ENCODE measurements at regions not wholly inside any gene's neighbourhood (a gene's known extent, or its start where the extent isn't known, plus 50 kb on each side); places are given as distances from the start of the nearest gene placed in this dataset.
"Not testable (repeated sequence)": the region's sequence is repeated elsewhere in the genome, so short reads cannot be mapped to it uniquely, and the experiment has no call there.

GRCh38 chr6:4225161-4225872 is 89.9 kb upstream of the ECI2 start:
- DNase-seq (ENCODE audit: insufficient read length, low spot score) (no peak), FAIRE-seq (no peak)
- TF ChIP-seq TAF1 (IDR thresholded peaks at IDR 0.05; ENCODE audit: low read depth, low read length) (no peak), POU2F2 (IDR thresholded peaks at IDR 0.05; ENCODE audit: low read depth, low read length) (no peak), POLR2AphosphoS5 (IDR thresholded peaks at IDR 0.05; ENCODE audit: low read depth, low read length) (no peak), PAX5 (IDR thresholded peaks at IDR 0.05; ENCODE audit: insufficient read depth, low read length, severe bottlenecking) (no peak), POLR2A (IDR thresholded peaks at IDR 0.05; ENCODE audit: low read depth, low read length) (no peak), SPI1 (IDR thresholded peaks at IDR 0.05; ENCODE audit: low read depth, low read length) (no peak)

- no peak for DNase-seq (ENCODE audit: insufficient read length, low spot score)
- FAIRE-seq = no peak
- TF ChIP-seq SPI1 (IDR thresholded peaks at IDR 0.05; ENCODE audit: low read depth, low read length) (no peak), POU2F2 (IDR thresholded peaks at IDR 0.05; ENCODE audit: low read depth, low read length) (no peak), POLR2AphosphoS5 (IDR thresholded peaks at IDR 0.05; ENCODE audit: low read depth, low read length) (no peak), PAX5 (IDR thresholded peaks at IDR 0.05; ENCODE audit: insufficient read depth, low read length, severe bottlenecking) (no peak), TAF1 (IDR thresholded peaks at IDR 0.05; ENCODE audit: low read depth, low read length) (no peak), POLR2A (IDR thresholded peaks at IDR 0.05; ENCODE audit: low read depth, low read length) (no peak)
These were observed 88.9 kb upstream of the ECI2 start for GRCh38 chr6:4224067-4224978.

GRCh38 chr6:4220558-4220957 is 85.2 kb upstream of the ECI2 start:
- DNase-seq (ENCODE audit: insufficient read length, low spot score) (no peak), FAIRE-seq (no peak)
- TF ChIP-seq TAF1 (IDR thresholded peaks at IDR 0.05; ENCODE audit: low read depth, low read length) (no peak), POLR2A (IDR thresholded peaks at IDR 0.05; ENCODE audit: low read depth, low read length) (no peak)

- not testable (repeated sequence) for DNase-seq (ENCODE audit: insufficient read length, low spot score); FAIRE-seq
These were observed 83.4 kb upstream of the ECI2 start for GRCh38 chr6:4218619-4219317.

GRCh38 chr6:4212588-4212987 is 77.2 kb upstream of the ECI2 start:
- TF ChIP-seq TAF1 (IDR thresholded peaks at IDR 0.05; ENCODE audit: low read depth, low read length) (no peak), POU2F2 (IDR thresholded peaks at IDR 0.05; ENCODE audit: low read depth, low read length) (no peak), SPI1 (IDR thresholded peaks at IDR 0.05; ENCODE audit: low read depth, low read length) (no peak), POLR2A (IDR thresholded peaks at IDR 0.05; ENCODE audit: low read depth, low read length) (no peak), PAX5 (IDR thresholded peaks at IDR 0.05; ENCODE audit: insufficient read depth, low read length, severe bottlenecking) (no peak), POLR2AphosphoS5 (IDR thresholded peaks at IDR 0.05; ENCODE audit: low read depth, low read length) (no peak)
- FAIRE-seq (no peak), DNase-seq (ENCODE audit: insufficient read length, low spot score) (no peak)

- TF ChIP-seq POLR2A (IDR thresholded peaks at IDR 0.05; ENCODE audit: low read depth, low read length) (no peak), TAF1 (IDR thresholded peaks at IDR 0.05; ENCODE audit: low read depth, low read length) (no peak), POLR2AphosphoS5 (IDR thresholded peaks at IDR 0.05; ENCODE audit: low read depth, low read length) (no peak), SPI1 (IDR thresholded peaks at IDR 0.05; ENCODE audit: low read depth, low read length) (no peak), POU2F2 (IDR thresholded peaks at IDR 0.05; ENCODE audit: low read depth, low read length) (no peak), PAX5 (IDR thresholded peaks at IDR 0.05; ENCODE audit: insufficient read depth, low read length, severe bottlenecking) (no peak)
- peak; percentile 24 for DNase-seq (ENCODE audit: insufficient read length, low spot score)
- FAIRE-seq = peak; percentile 80
These were observed 75.4 kb upstream of the ECI2 start for GRCh38 chr6:4210629-4211419.

GRCh38 chr6:4209196-4209595 is 73.8 kb upstream of the ECI2 start:
- no peak for DNase-seq (ENCODE audit: insufficient read length, low spot score)
- FAIRE-seq = no peak
- TF ChIP-seq TAF1 (IDR thresholded peaks at IDR 0.05; ENCODE audit: low read depth, low read length) = no peak
- TF ChIP-seq POU2F2 (IDR thresholded peaks at IDR 0.05; ENCODE audit: low read depth, low read length) = no peak
- no peak for TF ChIP-seq POLR2AphosphoS5 (IDR thresholded peaks at IDR 0.05; ENCODE audit: low read depth, low read length)
- TF ChIP-seq POLR2A (IDR thresholded peaks at IDR 0.05; ENCODE audit: low read depth, low read length) = no peak
- TF ChIP-seq SPI1 (IDR thresholded peaks at IDR 0.05; ENCODE audit: low read depth, low read length) = no peak
- TF ChIP-seq PAX5 (IDR thresholded peaks at IDR 0.05; ENCODE audit: insufficient read depth, low read length, severe bottlenecking) = no peak

- no peak for DNase-seq (ENCODE audit: insufficient read length, low spot score)
- FAIRE-seq = no peak
These were observed 72.8 kb upstream of the ECI2 start for GRCh38 chr6:4208158-4208557.

GRCh38 chr6:4203642-4204417 is 68.5 kb upstream of the ECI2 start:
- DNase-seq (ENCODE audit: insufficient read length, low spot score); FAIRE-seq: not testable (repeated sequence)

More at GRCh38 chr6:4208158-4208557, 72.8 kb upstream of the ECI2 start:
- no peak for TF ChIP-seq PAX5 (IDR thresholded peaks at IDR 0.05; ENCODE audit: insufficient read depth, low read length, severe bottlenecking)
- no peak for TF ChIP-seq POU2F2 (IDR thresholded peaks at IDR 0.05; ENCODE audit: low read depth, low read length)
- no peak for TF ChIP-seq TAF1 (IDR thresholded peaks at IDR 0.05; ENCODE audit: low read depth, low read length)
- TF ChIP-seq POLR2AphosphoS5 (IDR thresholded peaks at IDR 0.05; ENCODE audit: low read depth, low read length) = no peak
- TF ChIP-seq POLR2A (IDR thresholded peaks at IDR 0.05; ENCODE audit: low read depth, low read length) = no peak

Data from GM12891 (cell line).